ENCODE measurements at regions not wholly inside any gene's neighbourhood (a gene's known extent, or its start where the extent isn't known, plus 50 kb on each side); places are given as distances from the start of the nearest gene placed in this dataset.

DNA sequence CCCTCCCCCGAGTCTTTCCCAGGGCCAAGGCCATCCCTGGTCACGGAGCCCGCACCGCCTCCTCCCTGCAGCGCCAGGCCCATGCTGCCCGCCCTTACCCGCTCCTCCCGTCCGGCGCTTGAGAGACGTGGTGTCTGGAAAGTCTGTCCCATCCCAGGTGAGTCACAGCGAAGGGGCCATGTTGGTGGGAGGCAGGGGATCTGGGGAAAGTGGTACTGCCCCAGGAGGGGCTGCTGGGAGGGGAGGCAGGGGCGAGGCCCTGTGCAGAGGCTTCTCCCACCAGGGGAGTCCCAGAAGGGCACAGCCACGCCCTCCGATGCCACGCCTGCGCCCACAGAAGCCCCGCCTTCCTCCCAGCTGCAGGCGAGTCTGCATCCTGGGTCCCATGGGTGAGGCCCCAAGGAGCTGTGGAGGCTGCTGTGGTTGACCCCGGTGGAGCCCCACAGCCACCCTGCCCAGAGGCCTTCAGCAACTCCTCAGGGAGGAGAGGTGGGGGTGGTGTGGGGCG, 107.0 kb upstream of the PPP1R26 start:
- no peak for TF ChIP-seq POLR2AphosphoS5 (IDR thresholded peaks at IDR 0.05; ENCODE audit: insufficient read depth in 1 of 2, low read depth in 1 of 2)
- TF ChIP-seq, protein P1, sequence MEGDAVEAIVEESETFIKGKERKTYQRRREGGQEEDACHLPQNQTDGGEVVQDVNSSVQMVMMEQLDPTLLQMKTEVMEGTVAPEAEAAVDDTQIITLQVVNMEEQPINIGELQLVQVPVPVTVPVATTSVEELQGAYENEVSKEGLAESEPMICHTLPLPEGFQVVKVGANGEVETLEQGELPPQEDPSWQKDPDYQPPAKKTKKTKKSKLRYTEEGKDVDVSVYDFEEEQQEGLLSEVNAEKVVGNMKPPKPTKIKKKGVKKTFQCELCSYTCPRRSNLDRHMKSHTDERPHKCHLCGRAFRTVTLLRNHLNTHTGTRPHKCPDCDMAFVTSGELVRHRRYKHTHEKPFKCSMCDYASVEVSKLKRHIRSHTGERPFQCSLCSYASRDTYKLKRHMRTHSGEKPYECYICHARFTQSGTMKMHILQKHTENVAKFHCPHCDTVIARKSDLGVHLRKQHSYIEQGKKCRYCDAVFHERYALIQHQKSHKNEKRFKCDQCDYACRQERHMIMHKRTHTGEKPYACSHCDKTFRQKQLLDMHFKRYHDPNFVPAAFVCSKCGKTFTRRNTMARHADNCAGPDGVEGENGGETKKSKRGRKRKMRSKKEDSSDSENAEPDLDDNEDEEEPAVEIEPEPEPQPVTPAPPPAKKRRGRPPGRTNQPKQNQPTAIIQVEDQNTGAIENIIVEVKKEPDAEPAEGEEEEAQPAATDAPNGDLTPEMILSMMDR (IDR thresholded peaks at IDR 0.05), result no peak

All from vagina (tissue), 2 donors.